GM08714 (cell line): ENCODE measurements at regions not wholly inside any gene's neighbourhood (a gene's known extent, or its start where the extent isn't known, plus 50 kb on each side); places are given as distances from the start of the nearest gene placed in this dataset.
"Not testable (repeated sequence)": the region's sequence is repeated elsewhere in the genome, so short reads cannot be mapped to it uniquely, and the experiment has no call there.

Experiments
- H3K4me3 ChIP-seq: fragments of 200-500 bp; sonication (Bioruptor generic); 2 replicates; pipeline ENCODE4 v1.5.1; 2014; ENCODE audit warnings: mild to moderate bottlenecking, low read length, inconsistent platforms
- ZNF274 ChIP-seq: IDR thresholded peaks from 2 replicates; pipeline ENCODE4 v1.6.1; 2012; ENCODE audit warnings: mild to moderate bottlenecking, low read depth, low read length

DNA sequence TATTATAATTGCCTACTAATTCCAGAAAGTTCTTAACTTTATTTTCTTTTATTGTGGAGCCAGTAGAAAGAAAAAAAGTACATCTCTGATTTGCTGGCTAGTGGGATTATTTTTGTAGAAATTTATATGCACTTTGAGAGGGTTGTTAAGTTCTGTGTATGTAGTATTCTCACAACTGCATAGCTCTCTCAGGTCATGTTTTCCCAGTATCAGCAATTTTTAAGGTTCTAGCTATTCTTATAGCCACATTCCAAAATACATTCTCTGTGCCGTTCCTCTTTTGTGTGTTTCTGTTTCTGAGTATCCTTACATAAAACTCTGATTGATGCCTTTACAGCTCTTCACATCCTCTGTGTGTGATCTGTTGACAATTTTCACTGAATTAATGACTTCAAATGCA, 199.3 kb upstream of the KYNU start:
- TF ChIP-seq ZNF274, result no peak

GRCh38 chr2:142675398-142675797, 202.1 kb upstream of the KYNU start:
- H3K4me3 ChIP-seq, result no peak overlapping the region
- TF ChIP-seq ZNF274, result no peak

More for the DNA sequence above, 199.3 kb upstream of the KYNU start:
- H3K4me3 ChIP-seq, result no peak overlapping the region

DNA sequence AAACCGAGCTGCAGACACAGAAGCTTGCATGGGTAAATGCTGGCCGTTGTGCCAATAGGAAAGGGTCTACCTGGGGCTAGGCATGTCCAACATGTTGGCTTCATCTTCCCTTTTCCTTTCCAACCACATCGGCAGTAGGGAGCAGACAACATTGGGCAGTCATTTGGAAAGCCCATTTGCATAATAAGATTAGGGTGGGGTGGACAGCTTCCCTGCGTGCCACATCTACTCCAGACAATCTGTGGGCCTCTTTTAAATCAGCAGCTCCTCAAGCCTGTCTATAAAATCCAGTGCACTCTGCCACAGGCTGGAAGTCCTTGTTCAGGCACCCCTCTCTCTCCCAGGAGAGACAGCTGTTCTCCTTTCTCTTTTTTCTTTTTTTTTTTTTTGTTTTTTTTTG, 203.6 kb upstream of the KYNU start:
- TF ChIP-seq ZNF274, result no peak
- H3K4me3 ChIP-seq, result no peak overlapping the region

GRCh38 chr2:142672698-142673097, 204.8 kb upstream of the KYNU start:
- TF ChIP-seq ZNF274, result no peak
- H3K4me3 ChIP-seq, result no peak overlapping the region

DNA sequence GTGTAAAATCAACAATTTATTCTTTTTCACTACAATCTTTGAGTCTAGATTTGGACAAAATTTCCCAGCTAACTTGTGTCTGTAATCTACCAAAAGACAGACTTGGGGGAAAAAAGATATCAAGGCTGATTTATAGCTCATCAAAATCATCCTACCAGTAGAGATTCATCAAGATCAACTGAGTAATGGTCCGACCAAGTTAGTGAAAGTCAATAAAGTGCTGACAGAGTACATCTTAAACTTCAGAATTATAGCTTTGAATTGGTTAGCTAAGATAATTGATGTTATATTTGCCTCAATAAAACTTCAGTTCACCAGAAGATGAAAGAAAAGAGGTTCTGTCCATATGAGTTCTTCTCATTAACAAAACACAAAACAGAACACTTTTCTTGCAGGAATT, 207.1 kb upstream of the KYNU start:
- no peak for TF ChIP-seq ZNF274
- H3K4me3 ChIP-seq, result no peak overlapping the region

DNA sequence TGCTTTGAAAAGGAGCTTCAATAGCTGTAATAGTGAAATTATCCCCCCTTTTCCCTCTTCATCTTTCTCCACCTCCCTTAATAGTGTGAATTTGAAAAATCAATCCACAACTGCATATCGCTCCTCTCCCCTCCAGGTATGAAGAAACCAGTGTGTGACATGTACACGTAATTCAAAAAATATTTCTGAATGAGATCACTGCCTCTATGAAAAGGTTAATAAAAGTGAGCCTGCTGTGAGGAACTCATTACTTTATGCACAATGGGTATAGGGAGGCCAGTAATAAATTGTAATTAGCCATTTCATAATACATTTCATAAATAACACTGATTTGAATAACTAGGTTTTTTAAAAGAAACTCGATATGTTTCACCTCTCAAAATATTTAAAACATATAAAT, 209.0 kb upstream of the KYNU start:
- no peak overlapping the region for H3K4me3 ChIP-seq
- TF ChIP-seq ZNF274, result no peak

DNA sequence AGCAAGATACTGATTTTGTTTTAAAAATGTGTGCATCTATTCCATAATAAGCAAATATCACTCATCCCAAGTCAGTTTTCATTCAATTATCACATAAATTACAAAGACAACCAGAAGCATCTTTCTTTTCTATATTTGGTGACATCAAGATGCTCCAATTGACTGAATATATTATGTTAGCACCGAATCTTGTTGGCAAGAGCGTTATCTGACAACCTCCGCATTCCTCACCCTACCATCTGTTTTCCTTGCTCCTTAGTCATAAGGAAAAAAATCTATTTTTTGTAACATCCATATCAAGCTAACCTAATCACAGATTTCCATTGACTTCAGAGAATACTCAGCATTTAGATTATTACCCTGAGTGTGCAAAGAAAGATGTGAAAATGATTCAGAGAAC, 212.2 kb upstream of the KYNU start:
- no peak for TF ChIP-seq ZNF274
- no peak overlapping the region for H3K4me3 ChIP-seq

GRCh38 chr2:142650601-142651000, 226.9 kb upstream of the KYNU start:
- TF ChIP-seq ZNF274, result no peak
- no peak overlapping the region for H3K4me3 ChIP-seq

DNA sequence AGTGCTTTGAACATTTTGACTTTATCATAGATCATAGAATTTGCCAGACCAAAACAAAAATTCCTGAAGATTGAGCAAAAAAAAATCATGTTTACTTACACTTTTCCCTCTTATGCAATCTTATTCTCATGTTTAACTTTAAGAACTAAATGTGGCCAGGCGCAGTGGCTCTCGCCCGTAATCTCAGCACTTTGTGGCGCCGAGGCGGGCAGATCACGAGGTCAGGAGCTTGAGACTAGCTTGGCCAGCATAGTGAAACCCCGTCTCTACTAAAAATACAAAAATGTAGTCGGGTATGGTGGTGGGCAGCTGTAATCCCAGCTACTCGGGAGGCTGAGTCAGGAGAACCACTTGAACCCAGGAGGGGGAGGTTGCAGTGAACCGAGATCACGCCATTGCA, 227.9 kb upstream of the KYNU start:
- TF ChIP-seq ZNF274, result no peak
- no peak overlapping the region for H3K4me3 ChIP-seq

DNA sequence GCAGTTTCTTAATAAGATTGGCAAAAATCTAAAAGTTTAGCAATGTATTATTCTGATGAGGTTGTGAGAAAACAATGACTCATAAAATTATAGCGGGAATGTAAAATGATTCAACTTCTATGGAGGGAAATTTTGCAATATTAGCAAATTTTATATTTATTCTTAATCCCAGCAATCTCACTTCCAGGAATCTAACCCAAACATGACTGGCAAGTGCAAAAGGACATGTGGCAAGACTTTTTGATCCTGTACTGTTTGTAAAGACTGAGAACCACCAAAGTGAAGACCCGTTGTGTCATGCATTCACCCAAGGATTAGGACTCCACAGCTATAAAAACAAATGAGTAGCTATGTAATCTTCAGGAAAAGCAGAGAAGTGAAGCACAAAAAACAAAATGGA, 234.8 kb upstream of the KYNU start:
- TF ChIP-seq ZNF274, result no peak

DNA sequence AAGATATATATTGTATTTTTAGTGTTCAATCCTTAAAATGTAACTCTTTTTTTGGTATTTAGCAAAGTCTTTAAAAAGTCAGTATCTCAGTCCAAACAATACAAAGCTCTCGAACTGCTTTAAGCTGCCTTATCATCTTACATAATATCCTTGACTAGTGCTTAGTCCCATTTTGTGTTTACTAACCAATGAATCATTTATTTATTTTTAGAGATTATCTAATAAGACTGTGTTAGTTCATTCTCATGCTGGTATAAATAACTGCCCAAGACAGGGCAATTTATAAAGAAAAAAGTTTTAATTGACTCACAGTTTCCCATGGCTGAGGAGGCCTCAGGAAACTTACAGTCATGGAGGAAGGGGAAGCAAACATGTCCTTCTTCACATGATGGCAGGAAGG, 248.3 kb upstream of the KYNU start:
- no peak overlapping the region for H3K4me3 ChIP-seq
- no peak for TF ChIP-seq ZNF274

More for the DNA sequence above, 234.8 kb upstream of the KYNU start:
- H3K4me3 ChIP-seq, result no peak overlapping the region

DNA sequence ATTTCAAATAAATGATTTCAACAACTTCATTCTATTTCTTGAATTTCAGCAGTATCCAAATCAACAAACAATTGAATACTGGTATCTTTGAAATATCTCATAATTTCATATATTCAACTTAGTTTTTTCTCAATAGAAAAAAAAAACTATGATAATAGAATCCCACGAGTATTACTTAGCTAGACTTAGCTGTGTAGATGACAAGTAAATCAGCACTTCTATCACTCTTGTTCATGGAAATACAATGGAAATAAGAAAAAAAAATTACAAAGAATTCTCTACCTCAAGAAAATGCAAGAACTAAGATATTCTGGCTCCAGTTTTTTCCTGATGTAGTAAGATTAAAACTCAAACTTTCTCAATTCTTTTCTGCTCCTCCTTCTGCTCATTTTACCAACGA, 256.2 kb upstream of the KYNU start:
- no peak for TF ChIP-seq ZNF274
- H3K4me3 ChIP-seq, result no peak overlapping the region

- no peak overlapping the region for H3K4me3 ChIP-seq
- no peak for TF ChIP-seq ZNF274
Measured at GRCh38 chr2:142617461-142617860, 260.0 kb upstream of the KYNU start.

- H3K4me3 ChIP-seq, result no peak overlapping the region
- TF ChIP-seq ZNF274, result no peak
Measured at GRCh38 chr2:142615876-142616275, 261.6 kb upstream of the KYNU start.

GRCh38 chr2:142613193-142613592, 264.3 kb upstream of the KYNU start:
- H3K4me3 ChIP-seq, result not testable (repeated sequence)

- H3K4me3 ChIP-seq, result no peak overlapping the region
- no peak for TF ChIP-seq ZNF274
Measured at GRCh38 chr2:142605421-142605820, 272.0 kb upstream of the KYNU start.

- H3K4me3 ChIP-seq, result no peak overlapping the region
- no peak for TF ChIP-seq ZNF274
Measured at GRCh38 chr2:142603759-142604158, 273.7 kb upstream of the KYNU start.

DNA sequence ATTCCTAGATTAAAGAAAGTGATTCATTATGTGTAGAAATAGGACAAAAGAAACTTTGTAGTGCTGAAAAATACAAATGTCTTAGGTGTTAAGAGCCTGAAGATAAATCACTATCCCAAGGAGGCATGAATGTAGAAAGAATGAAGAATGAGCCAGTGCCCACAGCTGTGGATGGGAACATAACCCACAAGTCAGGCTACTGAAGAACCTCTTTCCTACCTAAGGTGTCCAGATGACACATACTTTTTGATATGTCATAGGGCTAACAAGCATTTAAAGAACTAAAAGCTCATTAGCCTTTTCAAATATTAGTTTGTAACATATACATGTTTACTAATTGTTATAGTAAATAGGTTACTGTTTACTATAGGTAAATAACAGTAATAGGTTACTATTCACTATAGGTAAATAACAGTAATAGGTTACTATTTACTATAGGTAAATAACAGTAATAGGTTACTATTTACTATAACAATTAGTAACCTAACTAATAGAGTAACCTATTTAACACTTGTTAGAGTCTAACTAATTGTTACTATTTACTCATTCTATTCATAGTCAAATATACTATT, 275.0 kb upstream of the KYNU start:
- H3K4me3 ChIP-seq, result no peak overlapping the region
- TF ChIP-seq ZNF274, result no peak
